Endothelial cell of umbilical vein (primary cell): ENCODE measurements at regions not wholly inside any gene's neighbourhood (a gene's known extent, or its start where the extent isn't known, plus 50 kb on each side); places are given as distances from the start of the nearest gene placed in this dataset.

Source experiments
- CTCF ChIP-seq, 2 donors: IDR thresholded peaks; 1 replicate in 1 of 2; 2 replicates in 1 of 2; pipeline ENCODE4 v1.5.1; 2011; ENCODE audit warnings: low read length in 2 of 2, mild to moderate bottlenecking in 2 of 2, moderate library complexity in 2 of 2, control low read depth in 1 of 2, inconsistent platforms in 1 of 2, low read depth in 1 of 2; ENCODE audit not compliant: insufficient read depth in 1 of 2; ENCODE audit errors: extremely low read depth in 1 of 2
- MYC ChIP-seq: IDR thresholded peaks from one replicate; pipeline ENCODE4 v1.6.1; 2011; ENCODE audit warnings: mild to moderate bottlenecking, low read depth, low read length

- no peak for TF ChIP-seq CTCF (IDR thresholded peaks at IDR 0.05; ENCODE audit: extremely low read depth in 1 of 2, insufficient read depth in 1 of 2, low read depth in 1 of 2, low read length in 2 of 2)
- TF ChIP-seq MYC, result no peak
Observed at GRCh38 chr4:152236519-152237056, 299.3 kb downstream of the FBXW7 start.
